GM19468 (cell line): ENCODE measurements at regions not wholly inside any gene's neighbourhood (a gene's known extent, or its start where the extent isn't known, plus 50 kb on each side); places are given as distances from the start of the nearest gene placed in this dataset.

Experiments
- ATAC-seq: cut with Tn5 transposase; IDR thresholded peaks from one replicate; pipeline ENCODE4 v1.9.1; 2021; ENCODE audit warnings: mild to moderate bottlenecking, moderate library complexity, moderate number of reproducible peaks; ENCODE audit not compliant: unreplicated experiment; ENCODE audit errors: extremely low read depth

DNA sequence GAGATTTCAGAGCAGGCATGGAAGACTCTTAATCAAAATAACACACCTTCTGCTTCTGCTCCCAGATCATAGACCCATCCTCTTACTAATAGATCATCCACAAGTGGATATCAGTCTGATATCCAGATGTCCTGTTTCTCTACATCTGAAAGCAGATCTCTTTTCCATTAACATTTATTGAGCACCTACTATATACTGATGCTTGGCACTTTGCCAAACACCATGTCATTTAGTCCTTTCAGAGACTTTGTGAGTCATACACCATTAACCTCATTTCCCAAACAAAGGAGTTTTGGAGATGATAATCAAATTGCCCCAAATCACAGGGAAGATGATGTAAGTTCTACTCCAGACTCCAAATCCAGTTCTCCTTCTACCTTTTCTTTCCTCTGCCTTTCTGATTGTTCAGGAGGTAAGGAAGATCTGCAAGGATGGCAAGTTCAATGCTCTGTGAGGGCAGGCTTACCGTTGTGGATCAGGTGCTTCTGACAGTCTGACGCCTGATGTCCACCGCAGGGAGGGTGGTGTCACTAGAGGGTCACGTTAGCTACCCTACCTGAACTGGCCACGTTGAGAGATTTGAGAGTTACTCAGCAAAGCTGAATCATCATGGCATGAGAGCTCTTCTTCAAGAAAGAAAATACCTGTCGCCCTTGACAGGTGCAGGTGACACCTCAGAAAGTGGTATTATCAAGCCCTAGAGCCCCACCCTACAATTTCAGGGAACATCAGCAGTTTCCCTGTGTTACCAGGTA is 269.6 kb upstream of the ZMIZ1 start:
- no peak for ATAC-seq

GRCh38 chr10:78800006-78800405 is 268.8 kb upstream of the ZMIZ1 start:
- no peak for ATAC-seq

DNA sequence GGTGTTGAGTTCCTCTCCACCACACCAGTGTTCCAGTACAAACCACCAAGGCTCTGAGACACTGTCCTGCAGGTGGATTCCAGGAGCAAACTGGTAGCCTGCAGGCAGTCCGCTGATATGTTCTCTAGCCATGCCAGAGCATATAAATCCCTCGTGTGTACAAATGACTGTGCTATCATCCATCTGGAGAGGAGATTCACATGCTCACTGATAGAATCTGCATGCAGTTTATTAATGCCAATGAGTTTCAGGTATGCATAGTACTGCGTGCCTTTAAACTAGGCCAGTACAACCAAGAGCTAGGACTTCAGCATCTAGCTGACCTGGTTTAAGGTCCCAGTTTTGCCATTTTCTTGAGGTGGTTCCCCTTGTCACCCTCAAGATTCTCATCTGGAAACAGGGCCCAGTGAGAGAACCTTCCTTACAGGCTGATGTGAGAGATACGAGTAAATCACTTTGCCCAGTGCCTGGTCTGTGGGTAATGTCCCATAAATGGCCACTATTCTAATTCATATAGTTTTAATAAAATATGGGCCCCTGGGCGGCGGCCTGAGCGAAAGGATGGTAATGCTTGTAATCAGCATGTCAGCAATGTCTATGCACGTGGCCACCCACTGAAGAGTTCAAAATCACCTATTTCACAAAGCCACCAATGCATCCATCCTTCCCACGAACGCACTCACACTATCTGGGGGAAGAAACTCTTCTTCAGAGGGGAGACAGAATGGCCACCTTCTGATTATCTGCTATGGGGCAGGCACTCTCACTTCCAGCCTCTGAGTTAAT is 268.0 kb upstream of the ZMIZ1 start:
- ATAC-seq: no peak

- no peak for ATAC-seq
Observed at GRCh38 chr10:78802431-78802830, 266.3 kb upstream of the ZMIZ1 start.

- no peak for ATAC-seq
Observed at GRCh38 chr10:78802866-78803265, 265.9 kb upstream of the ZMIZ1 start.

DNA sequence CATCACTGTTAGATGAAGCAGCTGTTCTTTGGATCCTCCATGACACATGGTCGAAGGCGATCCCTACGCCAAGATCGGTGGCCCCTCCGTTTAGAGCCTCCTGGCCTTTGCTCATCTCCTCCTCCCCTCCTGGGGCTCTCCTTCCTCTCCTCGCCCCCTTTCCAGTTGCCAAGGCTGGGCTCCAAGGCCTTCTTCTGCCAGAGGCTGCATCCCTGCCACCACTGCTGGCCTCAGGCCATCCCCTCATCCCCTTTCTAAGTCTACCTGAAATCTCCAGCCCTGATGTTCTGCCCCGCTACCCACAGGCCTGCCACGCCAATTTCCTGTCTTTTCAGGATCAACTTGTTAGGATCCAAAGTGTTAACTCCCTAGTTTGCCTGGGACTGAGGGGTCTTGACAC is 265.1 kb upstream of the ZMIZ1 start:
- ATAC-seq: no peak

DNA sequence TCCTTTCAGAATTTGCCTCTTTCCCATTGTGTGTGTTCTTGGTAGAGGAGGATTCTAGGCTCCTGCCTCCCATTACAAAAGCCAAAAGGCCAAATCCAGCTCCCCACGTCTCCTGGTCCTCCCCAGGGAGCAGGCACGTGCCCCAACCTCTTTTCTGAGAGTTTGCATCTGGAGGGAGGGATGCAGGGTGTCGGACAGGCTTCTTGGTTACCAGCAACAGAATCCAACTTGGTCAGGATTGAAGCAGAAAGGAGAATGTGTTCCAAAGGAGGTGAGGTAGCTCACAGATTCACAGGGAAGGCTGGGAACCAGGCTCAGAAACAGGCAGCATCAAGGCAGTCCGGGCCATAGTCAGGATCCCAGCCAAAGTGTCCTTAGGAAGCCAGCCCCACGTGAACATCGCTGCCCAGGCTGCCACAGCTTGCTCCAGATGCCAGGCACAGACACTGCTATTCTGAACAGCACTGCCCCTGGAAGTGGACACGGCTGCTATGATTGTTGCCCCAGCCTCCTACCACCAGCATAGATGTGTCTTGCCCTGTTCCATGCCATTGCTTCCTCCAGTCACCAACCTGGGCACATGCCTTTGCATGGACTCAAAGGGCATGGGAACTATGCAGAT is 264.2 kb upstream of the ZMIZ1 start:
- ATAC-seq: no peak

GRCh38 chr10:78805176-78805575 is 263.6 kb upstream of the ZMIZ1 start:
- ATAC-seq: no peak

DNA sequence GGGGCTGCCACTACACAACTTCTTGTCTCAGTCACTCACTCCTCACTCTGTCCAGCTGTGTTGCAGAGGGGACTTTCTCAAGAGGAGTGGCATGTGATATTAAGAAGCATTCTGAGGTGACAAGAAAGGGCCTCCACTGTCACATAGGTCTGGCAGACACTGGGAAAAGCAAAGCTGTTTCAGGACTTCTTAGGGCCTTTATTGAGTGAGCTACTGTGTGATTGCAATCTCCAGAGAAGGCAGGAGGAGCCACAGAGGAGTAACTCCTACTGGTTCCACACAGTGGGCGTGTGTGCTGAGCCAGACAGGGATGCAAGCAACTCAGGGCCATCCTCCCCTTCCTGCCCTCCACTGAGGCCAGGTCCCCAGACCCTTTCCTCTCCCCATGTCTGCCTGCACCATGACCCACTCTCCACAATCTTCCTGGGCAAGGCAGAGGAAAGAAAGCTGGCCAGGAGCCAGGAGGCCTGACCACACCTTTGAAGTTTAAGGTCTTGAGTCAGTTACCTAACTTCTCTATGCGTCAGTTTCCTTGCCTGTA is 262.0 kb upstream of the ZMIZ1 start:
- no peak for ATAC-seq

DNA sequence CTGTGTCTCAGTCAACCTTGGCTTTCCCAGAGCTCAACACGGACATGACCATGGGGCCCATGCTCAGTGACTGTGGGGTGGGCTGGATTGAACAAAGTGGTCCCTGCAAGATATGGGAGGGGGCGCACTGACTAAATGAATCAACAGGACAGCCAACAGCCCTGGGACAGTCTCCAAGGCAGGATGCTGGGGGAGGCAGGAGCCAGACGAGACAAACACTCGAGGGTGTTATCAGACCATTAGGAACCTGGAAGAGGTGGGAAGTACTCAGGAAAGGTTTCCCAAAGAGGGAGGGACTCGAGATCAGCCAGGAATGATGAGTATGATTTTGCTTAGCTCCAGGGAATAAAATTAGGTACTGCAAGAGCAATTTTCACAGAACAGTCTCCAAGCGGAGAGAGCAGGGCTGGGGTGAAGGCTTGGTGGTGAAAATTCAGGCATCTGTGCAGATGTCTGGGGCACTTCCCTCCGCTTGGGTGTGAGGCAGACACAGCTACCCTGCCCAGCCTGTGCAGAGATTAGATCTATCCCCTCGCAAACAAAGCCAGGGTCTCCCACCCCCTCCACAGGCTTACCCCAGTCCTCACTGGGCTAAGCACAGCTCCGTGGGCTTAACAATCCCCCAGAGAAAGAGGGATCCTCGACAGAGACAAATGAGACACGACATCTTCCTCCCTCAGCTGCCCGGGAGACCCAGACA is 261.1 kb upstream of the ZMIZ1 start:
- ATAC-seq: no peak

DNA sequence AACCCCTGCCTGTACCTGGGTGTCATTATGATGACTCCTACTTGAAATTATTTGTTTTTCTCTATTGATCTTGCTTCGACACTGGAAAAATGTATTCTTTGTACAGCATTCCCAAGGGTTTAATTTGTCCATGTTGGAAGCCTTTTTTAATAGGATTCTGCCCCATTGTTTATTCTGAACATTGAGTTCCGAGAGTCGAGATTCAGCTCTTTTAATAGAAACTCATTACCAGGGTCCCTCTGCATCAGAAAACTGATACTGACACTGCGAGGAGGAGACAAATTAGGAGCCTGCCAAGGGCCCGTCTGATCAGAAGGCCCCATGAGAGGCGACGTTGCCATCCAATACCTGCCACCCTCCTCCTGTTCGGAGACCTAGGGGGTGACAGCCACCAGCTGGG is 260.5 kb upstream of the ZMIZ1 start:
- ATAC-seq: no peak

- ATAC-seq: no peak
Observed at GRCh38 chr10:78808736-78809367, 259.9 kb upstream of the ZMIZ1 start.

GRCh38 chr10:78811174-78811573 is 257.6 kb upstream of the ZMIZ1 start:
- ATAC-seq: no peak

DNA sequence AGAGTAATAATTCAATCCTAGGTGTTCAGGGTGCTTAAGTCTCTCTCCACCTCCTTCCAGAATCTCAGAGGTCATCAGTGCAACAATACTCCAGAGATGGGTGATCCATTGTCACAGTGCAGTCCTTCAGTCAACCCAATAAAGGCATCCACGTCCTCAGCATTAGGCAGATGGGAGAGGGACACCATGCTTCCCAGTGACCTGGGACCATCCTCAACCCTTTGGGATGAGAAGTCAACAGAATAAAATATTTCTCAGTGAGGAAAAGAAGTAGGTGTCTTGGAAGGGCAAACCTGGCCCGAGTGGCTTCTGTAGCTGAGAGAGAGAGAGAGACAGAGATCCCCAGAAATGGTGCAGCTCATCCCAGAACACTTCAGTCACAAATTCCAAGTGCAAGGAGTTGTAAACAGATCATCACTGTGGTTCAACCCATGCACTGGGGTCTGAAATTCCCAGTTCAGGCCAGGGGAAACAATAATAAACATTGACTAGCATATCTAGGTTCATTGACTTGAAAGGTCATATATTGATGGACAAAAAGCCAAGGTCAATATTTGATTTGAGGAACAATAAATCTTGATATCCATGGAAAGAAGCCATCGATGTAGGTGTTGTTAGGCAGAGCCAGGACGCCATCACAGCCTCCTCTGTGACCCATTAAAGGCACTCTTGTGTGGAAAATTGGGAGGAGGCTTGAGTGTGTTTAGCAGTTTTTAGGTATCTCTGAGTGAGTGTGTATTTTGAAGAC is 256.0 kb upstream of the ZMIZ1 start:
- no peak for ATAC-seq

DNA sequence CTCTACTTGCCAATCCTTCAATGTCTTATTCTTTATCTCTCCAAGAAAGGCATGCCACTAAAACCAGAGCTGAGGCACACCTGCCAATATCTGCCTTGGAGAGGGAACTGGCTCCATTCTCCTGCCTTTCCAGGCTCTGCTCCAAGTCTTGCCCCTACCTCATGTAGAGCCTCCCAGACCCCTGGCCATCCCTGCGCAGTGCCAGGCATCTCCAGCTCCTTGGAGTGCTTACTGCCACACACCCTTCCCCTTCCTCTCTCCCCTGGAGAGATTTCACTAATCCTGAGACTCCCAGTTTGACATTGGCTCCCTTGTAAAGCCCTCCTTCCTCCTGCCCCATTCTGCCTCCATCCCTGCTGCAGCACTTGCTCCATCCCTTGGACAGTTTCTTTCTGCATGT is 255.2 kb upstream of the ZMIZ1 start:
- no peak for ATAC-seq

GRCh38 chr10:78813998-78814399 is 254.8 kb upstream of the ZMIZ1 start:
- ATAC-seq: no peak

GRCh38 chr10:78814407-78814806 is 254.4 kb upstream of the ZMIZ1 start:
- no peak for ATAC-seq

DNA sequence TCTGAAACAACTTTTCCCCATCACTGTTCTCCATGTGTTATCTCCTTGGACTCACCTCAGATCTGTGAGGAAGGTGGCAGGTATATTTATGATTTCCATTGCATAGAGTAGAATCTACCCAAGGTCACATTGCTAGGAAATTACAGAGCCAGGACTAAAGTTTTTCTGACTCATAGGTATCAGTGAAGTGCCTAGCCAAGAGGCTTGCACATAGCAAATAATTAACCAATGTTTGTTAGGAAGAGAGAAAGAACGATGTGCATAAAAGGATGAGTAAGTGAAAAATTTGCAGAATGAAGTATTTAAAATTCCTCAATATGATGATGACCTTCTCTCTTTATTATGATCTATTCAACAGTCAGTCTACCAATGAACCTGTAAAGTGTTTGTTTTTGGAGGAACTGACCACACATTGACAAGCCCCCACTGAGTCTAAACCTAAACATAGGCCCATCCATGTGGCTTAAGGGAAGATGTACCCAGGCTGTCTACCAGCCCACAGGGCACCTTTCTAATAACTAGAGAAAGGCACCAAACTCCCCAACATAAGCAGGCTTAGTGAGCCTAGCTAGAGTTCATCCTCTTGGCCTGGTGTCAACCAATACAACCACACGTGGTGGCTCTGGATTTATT is 252.9 kb upstream of the ZMIZ1 start:
- ATAC-seq: no peak

DNA sequence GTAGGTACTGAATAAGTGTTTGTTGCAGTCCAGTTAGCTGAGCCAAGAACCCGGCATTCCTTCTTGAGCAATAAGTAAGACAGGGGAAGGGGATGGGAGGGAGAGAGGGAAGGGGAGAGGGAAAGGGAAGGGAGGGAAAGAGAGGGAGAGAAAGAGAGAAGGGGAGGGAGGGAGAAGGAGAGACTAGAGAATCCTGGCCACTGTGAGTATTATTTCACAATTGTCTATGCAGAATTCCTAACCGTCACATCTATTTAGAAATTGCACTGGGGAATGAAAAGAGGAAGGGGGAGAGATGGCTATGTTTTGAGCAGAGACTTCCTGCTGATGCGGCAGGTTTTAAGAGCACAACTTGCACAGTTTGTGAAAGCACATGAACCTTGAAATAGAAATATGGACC is 251.4 kb upstream of the ZMIZ1 start:
- no peak for ATAC-seq
